ENCODE measurements at regions not wholly inside any gene's neighbourhood (a gene's known extent, or its start where the extent isn't known, plus 50 kb on each side); places are given as distances from the start of the nearest gene placed in this dataset.

- TF ChIP-seq, protein P1, sequence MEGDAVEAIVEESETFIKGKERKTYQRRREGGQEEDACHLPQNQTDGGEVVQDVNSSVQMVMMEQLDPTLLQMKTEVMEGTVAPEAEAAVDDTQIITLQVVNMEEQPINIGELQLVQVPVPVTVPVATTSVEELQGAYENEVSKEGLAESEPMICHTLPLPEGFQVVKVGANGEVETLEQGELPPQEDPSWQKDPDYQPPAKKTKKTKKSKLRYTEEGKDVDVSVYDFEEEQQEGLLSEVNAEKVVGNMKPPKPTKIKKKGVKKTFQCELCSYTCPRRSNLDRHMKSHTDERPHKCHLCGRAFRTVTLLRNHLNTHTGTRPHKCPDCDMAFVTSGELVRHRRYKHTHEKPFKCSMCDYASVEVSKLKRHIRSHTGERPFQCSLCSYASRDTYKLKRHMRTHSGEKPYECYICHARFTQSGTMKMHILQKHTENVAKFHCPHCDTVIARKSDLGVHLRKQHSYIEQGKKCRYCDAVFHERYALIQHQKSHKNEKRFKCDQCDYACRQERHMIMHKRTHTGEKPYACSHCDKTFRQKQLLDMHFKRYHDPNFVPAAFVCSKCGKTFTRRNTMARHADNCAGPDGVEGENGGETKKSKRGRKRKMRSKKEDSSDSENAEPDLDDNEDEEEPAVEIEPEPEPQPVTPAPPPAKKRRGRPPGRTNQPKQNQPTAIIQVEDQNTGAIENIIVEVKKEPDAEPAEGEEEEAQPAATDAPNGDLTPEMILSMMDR (conservative IDR thresholded peaks at IDR 0.05; ENCODE audit: low read length): no peak
- TF ChIP-seq EZH2phosphoT487 (IDR thresholded peaks at IDR 0.05; ENCODE audit: borderline replicate concordance): no peak
- Histone ChIP-seq H2AFZ (ENCODE audit: low read length) (no peak overlapping the region), H3K4me1 (ENCODE audit: insufficient read depth, low read length, poor library complexity, severe bottlenecking) (no peaks in the 10 kb centered on the region), H3K9ac (ENCODE audit: low read depth, low read length, poor library complexity, severe bottlenecking) (no peak overlapping the region), H3F3A (ENCODE audit: low read depth) (no peaks in the 10 kb centered on the region), H3K79me2 (ENCODE audit: insufficient read depth, low read length) (no peaks in the 10 kb centered on the region), H3K9me3 (ENCODE audit: insufficient read depth, low read depth, low read length) (no peaks in the 10 kb centered on the region), H4K20me1 (ENCODE audit: insufficient read depth, low read length, poor library complexity, severe bottlenecking) (no peaks in the 10 kb centered on the region), H3K27me3 (ENCODE audit: insufficient read depth, low read length, poor library complexity, severe bottlenecking) (no peaks in the 10 kb centered on the region), H3K4me3 (ENCODE audit: low read length, poor library complexity, severe bottlenecking) (no peak overlapping the region), H3K4me2 (ENCODE audit: low read depth, low read length, poor library complexity, severe bottlenecking) (no peak overlapping the region), H3K36me3 (ENCODE audit: insufficient read depth, low read length) (no peaks in the 10 kb centered on the region), H3K9me2 (replicated peaks; ENCODE audit: low read depth, low read length) (no peaks in the 10 kb centered on the region)
Observed at GRCh38 chr10:56973766-56974165, 612.7 kb upstream of the ZWINT start.

GRCh38 chr10:56943221-56943755 is 582.2 kb upstream of the ZWINT start:
- H3K9me3 ChIP-seq (ENCODE audit: insufficient read depth, low read depth, low read length): no peaks in the 10 kb centered on the region
- TF ChIP-seq, protein P1 (conservative IDR thresholded peaks at IDR 0.05; ENCODE audit: low read length): no peak
- no peak for TF ChIP-seq EZH2phosphoT487 (IDR thresholded peaks at IDR 0.05; ENCODE audit: borderline replicate concordance)
- no peaks in the 10 kb centered on the region for H3K79me2 ChIP-seq (ENCODE audit: insufficient read depth, low read length)
- H3K9ac ChIP-seq (ENCODE audit: low read depth, low read length, poor library complexity, severe bottlenecking): no peak overlapping the region
- H2AFZ ChIP-seq (ENCODE audit: low read length): no peak overlapping the region
- no peaks in the 10 kb centered on the region for H3K27me3 ChIP-seq (ENCODE audit: insufficient read depth, low read length, poor library complexity, severe bottlenecking)
- no peaks in the 10 kb centered on the region for H3F3A ChIP-seq (ENCODE audit: low read depth)
- no peaks in the 10 kb centered on the region for H4K20me1 ChIP-seq (ENCODE audit: insufficient read depth, low read length, poor library complexity, severe bottlenecking)
- no peak overlapping the region for H3K4me2 ChIP-seq (ENCODE audit: low read depth, low read length, poor library complexity, severe bottlenecking)
- H3K4me1 ChIP-seq (ENCODE audit: insufficient read depth, low read length, poor library complexity, severe bottlenecking): no peaks in the 10 kb centered on the region
- H3K4me3 ChIP-seq (ENCODE audit: low read length, poor library complexity, severe bottlenecking): no peak overlapping the region
- no peaks in the 10 kb centered on the region for H3K36me3 ChIP-seq (ENCODE audit: insufficient read depth, low read length)
- H3K9me2 ChIP-seq (replicated peaks; ENCODE audit: low read depth, low read length): no peaks in the 10 kb centered on the region

DNA sequence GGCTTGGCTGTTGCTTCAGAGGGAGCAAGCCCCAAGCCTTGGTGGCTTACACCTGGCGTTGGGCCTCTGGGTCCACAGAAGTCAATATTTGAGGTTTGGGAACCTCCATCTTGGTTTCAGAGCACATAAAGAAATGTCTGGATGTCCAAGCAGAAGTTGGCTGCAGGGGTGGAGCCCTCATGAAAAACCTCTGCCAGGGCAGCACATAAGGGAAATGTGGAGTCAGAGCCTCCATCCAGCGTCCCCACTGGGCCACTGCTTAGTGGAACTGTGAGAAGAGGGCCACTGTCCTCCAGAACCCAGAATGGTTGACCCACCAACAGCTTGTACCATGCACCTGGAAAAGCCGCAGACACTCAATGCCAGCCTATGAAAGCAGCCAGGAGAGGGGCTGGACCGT is 573.5 kb upstream of the ZWINT start:
- no peak overlapping the region for H3K4me3 ChIP-seq (ENCODE audit: low read length, poor library complexity, severe bottlenecking)
- no peaks in the 10 kb centered on the region for H3K27me3 ChIP-seq (ENCODE audit: insufficient read depth, low read length, poor library complexity, severe bottlenecking)
- H3K9ac ChIP-seq (ENCODE audit: low read depth, low read length, poor library complexity, severe bottlenecking): no peak overlapping the region
- H3K4me2 ChIP-seq (ENCODE audit: low read depth, low read length, poor library complexity, severe bottlenecking): no peak overlapping the region
- no peaks in the 10 kb centered on the region for H4K20me1 ChIP-seq (ENCODE audit: insufficient read depth, low read length, poor library complexity, severe bottlenecking)
- no peaks in the 10 kb centered on the region for H3K36me3 ChIP-seq (ENCODE audit: insufficient read depth, low read length)
- TF ChIP-seq, protein P1 (conservative IDR thresholded peaks at IDR 0.05; ENCODE audit: low read length): no peak
- no peak for TF ChIP-seq EZH2phosphoT487 (IDR thresholded peaks at IDR 0.05; ENCODE audit: borderline replicate concordance)
- no peaks in the 10 kb centered on the region for H3K79me2 ChIP-seq (ENCODE audit: insufficient read depth, low read length)
- no peak overlapping the region for H2AFZ ChIP-seq (ENCODE audit: low read length)
- no peaks in the 10 kb centered on the region for H3F3A ChIP-seq (ENCODE audit: low read depth)
- H3K9me2 ChIP-seq (replicated peaks; ENCODE audit: low read depth, low read length): no peaks in the 10 kb centered on the region
- peaks cover 4% of the 10 kb centered on the region; the same call in 1 of the 2 replicates for H3K9me3 ChIP-seq (ENCODE audit: insufficient read depth, low read depth, low read length)
- H3K4me1 ChIP-seq (ENCODE audit: insufficient read depth, low read length, poor library complexity, severe bottlenecking): no peaks in the 10 kb centered on the region
